RWPE1 (cell line): ENCODE measurements at regions not wholly inside any gene's neighbourhood (a gene's known extent, or its start where the extent isn't known, plus 50 kb on each side); places are given as distances from the start of the nearest gene placed in this dataset.

Experiments used
- CTCF ChIA-PET: fragments of 350-600 bp; sonication (Branson Sonifier 250); formaldehyde crosslinking; extraction: SDS; loops from one replicate; lab custom pipeline; 2021; lab: Yijun Ruan, JAX
- POLR2A ChIA-PET: fragments of 400-600 bp; formaldehyde crosslinking; extraction: SDS; loops from one replicate; lab custom pipeline; 2020; ENCODE audit warnings: antibody characterized with exemption; ENCODE audit not compliant: low non-redundant PET; lab: Yijun Ruan, JAX
- DNase-seq: peaks from one replicate; pipeline ENCODE4 v3.0.0; 2012; ENCODE audit warnings: low spot score
- H3K27ac ChIP-seq: fragments of 450-650 bp; 2 replicates; pipeline ENCODE4 v1.5.1; 2017
- CTCF ChIP-seq: fragments of 450-650 bp; conservative IDR thresholded peaks from 2 replicates; pipeline ENCODE4 v1.5.1; 2017; ENCODE audit warnings: low read depth, mild to moderate bottlenecking

GRCh38 chr5:42020788-42021530, 95.9 kb downstream of the FBXO4 start:
- no peak for TF ChIP-seq CTCF
- POLR2A ChIA-PET: no interaction called here
- CTCF ChIA-PET: no interaction called here
- DNase-seq: no peak
- no peak overlapping the region for H3K27ac ChIP-seq

GRCh38 chr5:42021923-42022322, 96.8 kb downstream of the FBXO4 start:
- no peak overlapping the region for H3K27ac ChIP-seq
- ChIA-PET POLR2A (no interaction called here), CTCF (no interaction called here)
- no peak for DNase-seq
- TF ChIP-seq CTCF: no peak

DNA sequence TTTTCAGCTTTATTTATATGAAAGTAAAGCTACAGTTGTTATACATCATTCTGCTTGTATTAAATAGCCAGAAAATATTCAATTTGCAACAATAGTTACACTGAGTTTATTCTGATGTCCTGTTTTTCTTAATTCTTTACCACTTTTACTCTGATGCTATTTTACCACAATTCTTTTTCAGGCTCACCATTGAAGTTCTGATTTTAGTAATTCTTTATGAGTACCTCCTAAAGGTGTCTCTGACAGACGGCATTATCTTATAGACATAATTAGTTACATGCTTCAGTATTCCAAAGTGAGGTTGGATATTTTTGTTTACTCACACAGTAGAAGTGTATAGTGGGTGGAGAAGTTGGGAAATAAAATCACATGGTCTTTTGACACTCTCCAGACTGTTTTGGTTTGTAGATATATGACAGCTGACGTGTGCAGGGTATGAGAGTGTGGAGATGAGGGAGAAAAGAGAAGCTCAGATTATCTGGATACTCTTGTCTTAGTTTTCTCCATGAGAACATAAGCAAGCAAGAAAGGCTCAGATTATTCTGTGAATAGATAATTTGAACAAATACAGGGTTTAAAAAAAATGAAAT, 97.4 kb downstream of the FBXO4 start:
- ChIA-PET CTCF (no interaction called here), POLR2A (no interaction called here)

DNA sequence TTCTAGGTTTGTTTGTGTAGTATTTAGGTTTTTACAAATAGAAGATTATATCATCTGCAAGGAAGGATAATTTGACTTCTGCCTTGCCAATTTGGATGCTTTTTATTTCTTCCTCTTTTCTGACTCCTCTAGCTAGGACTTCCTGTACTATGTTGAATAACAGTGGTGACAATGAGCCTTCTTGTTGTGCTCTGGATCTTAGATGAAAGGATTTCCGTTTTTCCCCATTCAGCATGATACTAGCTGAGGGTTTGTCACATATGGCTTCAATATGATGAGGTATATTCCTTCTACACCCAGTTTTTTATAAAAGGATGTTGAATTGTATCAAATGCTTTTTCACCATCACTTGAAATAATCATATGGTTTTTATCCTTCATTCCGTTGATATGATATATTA, 101.4 kb downstream of the FBXO4 start:
- no peak for DNase-seq
- TF ChIP-seq CTCF: no peak
- CTCF ChIA-PET: no interaction called here

More for the DNA sequence above, 97.4 kb downstream of the FBXO4 start:
- DNase-seq: no peak
- H3K27ac ChIP-seq: no peak overlapping the region
- TF ChIP-seq CTCF: no peak

DNA sequence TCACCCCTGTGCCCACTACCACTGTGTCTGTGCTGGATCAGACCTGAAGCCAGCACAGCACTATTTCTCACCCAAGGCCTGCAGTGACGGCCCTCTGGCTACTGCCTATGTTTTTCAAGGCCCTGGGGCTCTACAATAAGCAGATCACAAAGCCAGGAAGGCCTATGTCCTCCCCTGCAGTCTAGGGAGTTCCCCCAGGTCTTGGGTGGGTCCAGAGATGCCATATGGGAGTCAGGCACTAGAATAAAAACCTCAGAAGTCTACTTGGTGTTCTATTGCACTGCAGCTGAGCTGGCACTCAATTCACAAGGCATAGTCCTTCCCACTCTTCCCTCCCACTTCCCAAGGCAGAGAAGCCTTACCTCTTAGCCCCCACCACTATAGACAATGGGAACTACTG, 107.1 kb downstream of the FBXO4 start:
- no peak for TF ChIP-seq CTCF
- ChIA-PET POLR2A (no interaction called here), CTCF (no interaction called here)
- H3K27ac ChIP-seq: no peak overlapping the region
- DNase-seq: no peak

More for the DNA sequence above, 101.4 kb downstream of the FBXO4 start:
- no peak overlapping the region for H3K27ac ChIP-seq
- POLR2A ChIA-PET: no interaction called here

- no peak for DNase-seq
- POLR2A ChIA-PET: no interaction called here
- CTCF ChIA-PET: interaction anchor here (0.6 kb wide), 1 partner anchor 854 kb away, joined by 3 read pairs; no protein-coding TSS in a partner anchor
- no peak overlapping the region for H3K27ac ChIP-seq
- no peak for TF ChIP-seq CTCF
Observed at GRCh38 chr5:42035526-42035925, 110.4 kb downstream of the FBXO4 start.
